Neural progenitor cell (in vitro differentiated cells): ENCODE measurements at regions not wholly inside any gene's neighbourhood (a gene's known extent, or its start where the extent isn't known, plus 50 kb on each side); places are given as distances from the start of the nearest gene placed in this dataset.

Experiments used
- DNase-seq: peaks from one replicate; pipeline ENCODE4 v3.0.0-alpha.2; 2016; ENCODE audit warnings: low spot score
- H2AFZ ChIP-seq: fragments of 200-600 bp; sonication (generic); replicated peaks from 2 replicates; pipeline ENCODE4 v1.6.1; 2016; ENCODE audit warnings: antibody characterized with exemption
- H3F3A ChIP-seq: fragments of 200-600 bp; sonication (generic); 2 replicates; pipeline ENCODE4 v1.6.1; 2016; ENCODE audit warnings: antibody characterized with exemption, low read depth
- H3K27ac ChIP-seq: fragments of 200-600 bp; sonication (generic); 2 replicates; pipeline ENCODE4 v1.5.1; 2016; ENCODE audit warnings: mild to moderate bottlenecking
- H3K27me3 ChIP-seq: fragments of 200-600 bp; sonication (generic); 2 replicates; pipeline ENCODE4 v1.6.1; 2016; ENCODE audit warnings: mild to moderate bottlenecking, moderate library complexity
- H3K36me3 ChIP-seq: fragments of 200-600 bp; sonication (generic); 2 replicates; pipeline ENCODE4 v1.5.1; 2016
- H3K4me1 ChIP-seq: fragments of 200-600 bp; sonication (generic); 2 replicates; pipeline ENCODE4 v1.6.1; 2016; ENCODE audit warnings: mixed run types
- H3K4me2 ChIP-seq: fragments of 200-600 bp; sonication (generic); 2 replicates; pipeline ENCODE4 v1.6.1; 2016
- H3K4me3 ChIP-seq: fragments of 200-600 bp; sonication (generic); 2 replicates; pipeline ENCODE4 v1.5.1; 2016
- H3K79me2 ChIP-seq: fragments of 200-600 bp; sonication (generic); 2 replicates; pipeline ENCODE4 v1.6.1; 2016; ENCODE audit warnings: low read depth
- H3K9ac ChIP-seq: fragments of 200-600 bp; sonication (generic); 2 replicates; pipeline ENCODE4 v1.6.1; 2016
- H3K9me3 ChIP-seq: fragments of 200-600 bp; sonication (generic); 2 replicates; pipeline ENCODE4 v1.5.1; 2016; ENCODE audit warnings: low read depth
- H4K20me1 ChIP-seq: fragments of 200-600 bp; sonication (generic); 2 replicates; pipeline ENCODE4 v1.6.1; 2016; ENCODE audit warnings: low read depth
- H3K27ac Mint-ChIP-seq: 3 replicates; pipeline ENCODE4 v1.8.0; 2021; ENCODE audit warnings: mixed read lengths
- H3K27me3 Mint-ChIP-seq: 2 replicates; pipeline ENCODE4 v1.8.0; 2022; ENCODE audit warnings: low read depth, mild to moderate bottlenecking, inconsistent platforms, moderate library complexity, mixed read lengths; ENCODE audit not compliant: insufficient read depth
- H3K36me3 Mint-ChIP-seq: 3 replicates; pipeline ENCODE4 v1.8.0; 2021; ENCODE audit warnings: mixed read lengths
- H3K4me1 Mint-ChIP-seq: 3 replicates; pipeline ENCODE4 v1.8.0; 2021; ENCODE audit warnings: mixed read lengths
- H3K4me3 Mint-ChIP-seq: 3 replicates; pipeline ENCODE4 v1.8.0; 2021; ENCODE audit warnings: mild to moderate bottlenecking, moderate library complexity, mixed read lengths
- H3K9me3 Mint-ChIP-seq: 3 replicates; pipeline ENCODE4 v1.8.0; 2020; ENCODE audit warnings: mixed read lengths
- CTCF ChIP-seq: fragments of 200-600 bp; sonication (generic); IDR thresholded peaks from 2 replicates; pipeline ENCODE4 v1.5.1; 2017; ENCODE audit warnings: antibody characterized with exemption, mild to moderate bottlenecking
- EZH2 ChIP-seq: fragments of 200-600 bp; sonication (generic); IDR thresholded peaks from 2 replicates; pipeline ENCODE4 v1.6.1; 2017; ENCODE audit warnings: antibody characterized with exemption, mild to moderate bottlenecking, moderate library complexity
- EZH2phosphoT487 ChIP-seq: fragments of 200-600 bp; sonication (generic); IDR thresholded peaks from 2 replicates; pipeline ENCODE4 v1.6.1; 2017; ENCODE audit warnings: antibody characterized with exemption

GRCh38 chr6:9503111-9503761, 911.6 kb downstream of the TFAP2A start:
- Histone ChIP-seq H3K4me3 (no peak overlapping the region), H3K4me2 (peak overlapping the region; percentile 12), H3K36me3 (no peaks in the 10 kb centered on the region), H3K9me3 (no peaks in the 10 kb centered on the region), H3K27ac (peak overlapping the region; percentile 47), H2AFZ (no peak overlapping the region), H4K20me1 (no peaks in the 10 kb centered on the region), H3K27me3 (no peaks in the 10 kb centered on the region), H3K79me2 (no peaks in the 10 kb centered on the region), H3K4me1 (peaks cover 18% of the 10 kb centered on the region), H3K9ac (no peak overlapping the region), H3F3A (peaks cover 19% of the 10 kb centered on the region)
- Mint-ChIP-seq H3K27me3 (peaks cover 6% of the 10 kb centered on the region), H3K36me3 (peaks cover 2% of the 10 kb centered on the region), H3K27ac (peak overlapping the region; percentile 65), H3K4me3 (no peak overlapping the region), H3K9me3 (peaks cover 31% of the 10 kb centered on the region), H3K4me1 (peaks cover 16% of the 10 kb centered on the region)
- DNase-seq: peak; percentile 71
- TF ChIP-seq EZH2: no peak

GRCh38 chr6:9499709-9500108, 915.2 kb downstream of the TFAP2A start:
- Histone ChIP-seq H3K4me3 (no peak overlapping the region), H3K79me2 (no peaks in the 10 kb centered on the region), H3K4me2 (no peak overlapping the region), H3K36me3 (no peaks in the 10 kb centered on the region), H3K27ac (no peak overlapping the region), H3K9me3 (no peaks in the 10 kb centered on the region), H2AFZ (no peak overlapping the region), H3K4me1 (peaks cover 18% of the 10 kb centered on the region), H3F3A (no peaks in the 10 kb centered on the region), H4K20me1 (no peaks in the 10 kb centered on the region), H3K27me3 (no peaks in the 10 kb centered on the region), H3K9ac (no peak overlapping the region)
- H3K4me3 Mint-ChIP-seq: no peak overlapping the region
- no peak overlapping the region for H3K27ac Mint-ChIP-seq
- H3K9me3 Mint-ChIP-seq: peaks cover 25% of the 10 kb centered on the region
- TF ChIP-seq EZH2 (no peak), EZH2phosphoT487 (no peak), CTCF (no peak)
- H3K27me3 Mint-ChIP-seq: no peaks in the 10 kb centered on the region
- peaks cover 17% of the 10 kb centered on the region for H3K4me1 Mint-ChIP-seq
- DNase-seq: no peak
- no peaks in the 10 kb centered on the region for H3K36me3 Mint-ChIP-seq

GRCh38 chr6:9496837-9497236, 918.0 kb downstream of the TFAP2A start:
- Histone ChIP-seq H3K4me2 (no peak overlapping the region), H2AFZ (no peak overlapping the region), H3K4me1 (no peaks in the 10 kb centered on the region), H3K4me3 (no peak overlapping the region), H4K20me1 (no peaks in the 10 kb centered on the region), H3K79me2 (no peaks in the 10 kb centered on the region), H3K27ac (no peak overlapping the region), H3K9ac (no peak overlapping the region), H3K9me3 (no peaks in the 10 kb centered on the region), H3K27me3 (no peaks in the 10 kb centered on the region), H3F3A (no peaks in the 10 kb centered on the region), H3K36me3 (no peaks in the 10 kb centered on the region)
- TF ChIP-seq EZH2 (no peak), EZH2phosphoT487 (no peak), CTCF (no peak)
- Mint-ChIP-seq H3K4me3 (no peak overlapping the region), H3K27ac (peak overlapping the region; percentile 27), H3K36me3 (no peaks in the 10 kb centered on the region), H3K4me1 (peaks cover 13% of the 10 kb centered on the region), H3K9me3 (peaks cover 28% of the 10 kb centered on the region), H3K27me3 (no peaks in the 10 kb centered on the region)
- DNase-seq: no peak

- Mint-ChIP-seq H3K27me3 (no peaks in the 10 kb centered on the region), H3K4me1 (peaks cover 13% of the 10 kb centered on the region)
- H2AFZ ChIP-seq: no peak overlapping the region
These were observed 920.0 kb downstream of the TFAP2A start for GRCh38 chr6:9494864-9495263.

More at GRCh38 chr6:9494864-9495263, 920.0 kb downstream of the TFAP2A start:
- H3K27me3 ChIP-seq: no peaks in the 10 kb centered on the region
- no peak for TF ChIP-seq CTCF
- TF ChIP-seq EZH2: no peak
- TF ChIP-seq EZH2phosphoT487: no peak
- no peaks in the 10 kb centered on the region for H4K20me1 ChIP-seq
- no peak for DNase-seq
- no peak overlapping the region for H3K4me2 ChIP-seq
- no peaks in the 10 kb centered on the region for H3K4me1 ChIP-seq
- H3K79me2 ChIP-seq: no peaks in the 10 kb centered on the region
- no peaks in the 10 kb centered on the region for H3F3A ChIP-seq
- no peaks in the 10 kb centered on the region for H3K9me3 ChIP-seq
- H3K4me3 Mint-ChIP-seq: no peak overlapping the region
- peaks cover 18% of the 10 kb centered on the region for H3K9me3 Mint-ChIP-seq
- no peaks in the 10 kb centered on the region for H3K36me3 Mint-ChIP-seq
- H3K9ac ChIP-seq: no peak overlapping the region
- H3K36me3 ChIP-seq: no peaks in the 10 kb centered on the region
- H3K27ac ChIP-seq: no peak overlapping the region
- no peak overlapping the region for H3K4me3 ChIP-seq
- no peak overlapping the region for H3K27ac Mint-ChIP-seq
